Endothelial cell (in vitro differentiated cells): ENCODE measurements at regions not wholly inside any gene's neighbourhood (a gene's known extent, or its start where the extent isn't known, plus 50 kb on each side); places are given as distances from the start of the nearest gene placed in this dataset.

Experiments used
- DNase-seq: peaks from one replicate; pipeline ENCODE4 v3.0.0; 2021; ENCODE audit warnings: low spot score
- H3K27ac Mint-ChIP-seq: one replicate; pipeline ENCODE4 v1.8.0; 2021; ENCODE audit warnings: mixed read lengths, inconsistent platforms; ENCODE audit not compliant: unreplicated experiment
- H3K27me3 Mint-ChIP-seq: one replicate; pipeline ENCODE4 v1.8.0; 2021; ENCODE audit warnings: mild to moderate bottlenecking, moderate library complexity, mixed read lengths, inconsistent platforms; ENCODE audit not compliant: unreplicated experiment
- H3K36me3 Mint-ChIP-seq: one replicate; pipeline ENCODE4 v1.8.0; 2021; ENCODE audit warnings: mild to moderate bottlenecking, low read depth, mixed read lengths, inconsistent platforms; ENCODE audit not compliant: unreplicated experiment
- H3K4me1 Mint-ChIP-seq: one replicate; pipeline ENCODE4 v1.8.0; 2021; ENCODE audit warnings: mild to moderate bottlenecking, mixed read lengths, inconsistent platforms; ENCODE audit not compliant: unreplicated experiment
- H3K4me3 Mint-ChIP-seq: one replicate; pipeline ENCODE4 v1.8.0; 2021; ENCODE audit warnings: mild to moderate bottlenecking, mixed read lengths, inconsistent platforms; ENCODE audit not compliant: unreplicated experiment
- H3K9me3 Mint-ChIP-seq: one replicate; pipeline ENCODE4 v1.8.0; 2021; ENCODE audit warnings: mixed read lengths, inconsistent platforms; ENCODE audit not compliant: unreplicated experiment
- TF ChIP-seq, protein P1 (sequence below): fragments of 200-600 bp; sonication (generic); IDR thresholded peaks from one replicate; pipeline ENCODE4 v1.5.0; 2021; ENCODE audit warnings: antibody characterized with exemption; ENCODE audit not compliant: unreplicated experiment

DNA sequence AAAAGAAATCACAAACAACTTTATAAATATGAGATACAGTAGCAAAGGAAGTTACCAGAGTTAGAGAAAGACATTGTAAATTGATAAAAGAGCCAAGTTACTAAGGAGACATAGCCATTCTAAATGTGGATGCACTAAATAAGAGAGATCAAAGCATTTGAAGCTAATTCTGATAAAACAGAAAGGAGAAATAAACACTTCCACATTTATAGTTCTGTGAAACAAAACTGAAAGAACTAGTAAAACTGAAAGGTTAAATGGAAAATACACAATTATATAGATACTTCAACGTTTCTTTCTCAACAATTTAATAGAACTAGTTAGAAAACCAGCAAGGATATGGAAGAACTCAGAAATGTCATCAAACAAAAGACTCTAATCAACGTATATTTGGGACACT lies 309.0 kb upstream of the CDH2 start:
- Mint-ChIP-seq H3K4me1 (no peaks in the 10 kb centered on the region), H3K27me3 (peaks cover 1% of the 10 kb centered on the region), H3K27ac (no peak overlapping the region), H3K4me3 (no peak overlapping the region), H3K9me3 (no peaks in the 10 kb centered on the region), H3K36me3 (no peaks in the 10 kb centered on the region)
- no peak for DNase-seq
- TF ChIP-seq, protein P1, sequence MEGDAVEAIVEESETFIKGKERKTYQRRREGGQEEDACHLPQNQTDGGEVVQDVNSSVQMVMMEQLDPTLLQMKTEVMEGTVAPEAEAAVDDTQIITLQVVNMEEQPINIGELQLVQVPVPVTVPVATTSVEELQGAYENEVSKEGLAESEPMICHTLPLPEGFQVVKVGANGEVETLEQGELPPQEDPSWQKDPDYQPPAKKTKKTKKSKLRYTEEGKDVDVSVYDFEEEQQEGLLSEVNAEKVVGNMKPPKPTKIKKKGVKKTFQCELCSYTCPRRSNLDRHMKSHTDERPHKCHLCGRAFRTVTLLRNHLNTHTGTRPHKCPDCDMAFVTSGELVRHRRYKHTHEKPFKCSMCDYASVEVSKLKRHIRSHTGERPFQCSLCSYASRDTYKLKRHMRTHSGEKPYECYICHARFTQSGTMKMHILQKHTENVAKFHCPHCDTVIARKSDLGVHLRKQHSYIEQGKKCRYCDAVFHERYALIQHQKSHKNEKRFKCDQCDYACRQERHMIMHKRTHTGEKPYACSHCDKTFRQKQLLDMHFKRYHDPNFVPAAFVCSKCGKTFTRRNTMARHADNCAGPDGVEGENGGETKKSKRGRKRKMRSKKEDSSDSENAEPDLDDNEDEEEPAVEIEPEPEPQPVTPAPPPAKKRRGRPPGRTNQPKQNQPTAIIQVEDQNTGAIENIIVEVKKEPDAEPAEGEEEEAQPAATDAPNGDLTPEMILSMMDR = no peak

DNA sequence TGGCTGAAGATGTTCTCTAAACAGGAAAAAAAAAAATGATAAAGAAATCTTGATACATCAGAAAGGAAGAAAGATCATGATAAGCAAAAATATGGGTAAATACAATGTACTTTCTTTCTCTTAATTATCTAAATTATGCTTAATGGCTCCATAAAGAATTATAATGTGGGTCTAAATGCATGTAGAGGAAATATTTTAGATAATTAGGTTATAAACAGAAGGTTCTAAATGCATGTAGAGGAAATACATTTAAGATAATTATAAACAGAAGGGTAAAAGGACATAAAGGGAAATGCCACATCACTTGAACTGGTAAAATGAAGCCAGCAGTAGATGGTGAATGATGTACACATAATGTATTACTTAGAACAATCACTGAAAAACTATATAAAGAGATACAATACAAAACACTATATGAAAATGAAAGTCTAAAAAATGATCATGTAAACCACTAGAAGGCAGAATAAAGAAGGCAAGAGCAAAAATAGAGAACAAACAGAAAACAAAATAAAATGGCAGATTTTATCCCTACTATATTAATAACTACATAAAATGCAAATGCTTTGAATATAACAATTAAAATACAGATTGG lies 308.4 kb upstream of the CDH2 start:
- TF ChIP-seq, protein P1 = no peak
- no peaks in the 10 kb centered on the region for H3K36me3 Mint-ChIP-seq
- no peak overlapping the region for H3K4me3 Mint-ChIP-seq
- DNase-seq = no peak
- no peak overlapping the region for H3K27ac Mint-ChIP-seq
- H3K27me3 Mint-ChIP-seq = peaks cover 1% of the 10 kb centered on the region
- H3K4me1 Mint-ChIP-seq = no peaks in the 10 kb centered on the region
- H3K9me3 Mint-ChIP-seq = no peaks in the 10 kb centered on the region

DNA sequence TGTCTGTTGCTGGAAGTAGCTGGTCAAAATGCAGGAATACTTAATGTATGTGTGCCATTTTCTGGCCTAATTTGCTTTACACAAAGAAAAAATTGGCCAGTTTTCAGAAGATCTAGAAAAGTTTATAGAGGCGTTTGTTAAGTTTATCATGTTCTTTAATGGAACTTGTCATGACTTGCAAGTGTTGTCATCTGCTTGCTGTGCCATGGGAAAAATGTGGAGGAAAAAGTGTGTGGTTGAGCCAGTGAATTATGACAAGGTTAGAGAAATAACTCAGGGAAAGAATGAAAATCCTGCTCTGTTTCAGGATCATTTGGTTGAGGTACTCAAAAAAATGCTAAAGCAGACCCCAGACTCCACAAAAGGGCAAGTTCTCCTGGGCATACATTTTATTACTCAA lies 301.6 kb upstream of the CDH2 start:
- Mint-ChIP-seq H3K4me3 (no peak overlapping the region), H3K27me3 (peaks cover 1% of the 10 kb centered on the region), H3K9me3 (peaks cover 1% of the 10 kb centered on the region), H3K4me1 (no peaks in the 10 kb centered on the region), H3K27ac (no peak overlapping the region), H3K36me3 (peaks cover 4% of the 10 kb centered on the region)
- TF ChIP-seq, protein P1 = no peak
- DNase-seq = no peak

DNA sequence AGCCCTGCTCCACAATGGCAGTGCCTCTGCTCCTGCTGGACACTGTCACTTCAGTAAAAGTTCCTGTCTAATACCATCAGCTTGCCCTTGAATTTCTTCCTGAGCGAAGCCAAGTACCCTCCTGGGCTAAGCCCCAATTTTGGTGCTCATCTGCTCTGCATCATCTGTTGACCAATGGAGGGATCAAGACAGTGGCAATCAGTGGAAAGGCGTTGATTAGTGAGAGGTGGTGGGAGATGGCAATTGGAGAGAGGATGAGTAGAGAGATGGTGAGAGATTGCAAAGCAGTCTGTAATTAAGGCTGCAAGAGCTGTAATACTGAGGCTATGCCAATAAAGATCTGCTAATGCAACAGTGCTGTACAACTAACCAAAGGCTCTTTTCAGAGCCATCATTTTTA lies 299.4 kb upstream of the CDH2 start:
- no peak overlapping the region for H3K4me3 Mint-ChIP-seq
- H3K27me3 Mint-ChIP-seq = no peaks in the 10 kb centered on the region
- DNase-seq = no peak
- no peak overlapping the region for H3K27ac Mint-ChIP-seq
- H3K4me1 Mint-ChIP-seq = no peaks in the 10 kb centered on the region
- peaks cover 7% of the 10 kb centered on the region for H3K9me3 Mint-ChIP-seq
- H3K36me3 Mint-ChIP-seq = peaks cover 7% of the 10 kb centered on the region
- TF ChIP-seq, protein P1 = no peak

DNA sequence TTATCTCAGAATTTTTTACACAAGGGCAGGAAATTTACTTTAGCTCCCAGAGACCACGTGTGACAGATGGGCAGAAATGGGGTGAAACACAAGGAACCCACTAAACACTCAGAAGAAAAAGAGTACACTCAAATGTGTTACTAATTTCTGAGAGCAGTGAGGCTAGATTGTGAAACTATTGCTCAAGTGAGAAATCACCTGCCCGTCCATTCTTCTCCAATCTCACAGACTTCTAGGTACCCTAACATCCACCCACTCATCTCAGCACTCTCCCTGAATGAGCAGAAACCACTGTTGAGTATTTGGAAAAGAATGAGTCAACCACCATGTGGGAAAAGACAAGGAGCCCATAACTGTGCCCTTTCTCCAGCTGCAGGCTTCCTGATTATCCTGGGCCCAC lies 293.0 kb upstream of the CDH2 start:
- DNase-seq = no peak

More for the DNA sequence above, 293.0 kb upstream of the CDH2 start:
- peaks cover 7% of the 10 kb centered on the region for H3K9me3 Mint-ChIP-seq
- TF ChIP-seq, protein P1 = no peak
- no peak overlapping the region for H3K4me3 Mint-ChIP-seq
- H3K4me1 Mint-ChIP-seq = no peaks in the 10 kb centered on the region
- H3K36me3 Mint-ChIP-seq = peaks cover 7% of the 10 kb centered on the region
- H3K27me3 Mint-ChIP-seq = no peaks in the 10 kb centered on the region
- H3K27ac Mint-ChIP-seq = no peak overlapping the region
